H1 (cell line): ENCODE measurements at regions not wholly inside any gene's neighbourhood (a gene's known extent, or its start where the extent isn't known, plus 50 kb on each side); places are given as distances from the start of the nearest gene placed in this dataset.

Source experiments
- CHD2 ChIP-seq: IDR thresholded peaks from 2 replicates; pipeline ENCODE4 v1.6.1; 2012; ENCODE audit warnings: low read length, improper control_type of control experiment
- CTCF ChIP-seq, 3 experiments: IDR thresholded peaks; 1 replicate in 2 of 3; 2 replicates in 1 of 3; pipeline versions ENCODE4 v1.5.1 to v1.6.1; 2011; ENCODE audit warnings: low read length in 3 of 3, mild to moderate bottlenecking in 3 of 3, inconsistent platforms in 2 of 3, low read depth in 1 of 3, moderate library complexity in 1 of 3; ENCODE audit not compliant: insufficient read depth in 1 of 3; ENCODE audit errors: control extremely low read depth in 1 of 3
- EZH2 ChIP-seq: fragments of 200-600 bp; sonication (generic); IDR thresholded peaks from 2 replicates; pipeline ENCODE4 v1.7.1; 2012; ENCODE audit warnings: low read depth, mild to moderate bottlenecking, moderate library complexity, low read length, inconsistent platforms; ENCODE audit not compliant: severe bottlenecking
- FOSL1 ChIP-seq: IDR thresholded peaks from 2 replicates; pipeline ENCODE4 v1.6.1; 2011; ENCODE audit warnings: mild to moderate bottlenecking, low read depth, low read length, moderate library complexity; ENCODE audit not compliant: insufficient read depth
- GTF2F1 ChIP-seq: IDR thresholded peaks from 2 replicates; pipeline ENCODE4 v1.6.1; 2012; ENCODE audit warnings: low read depth, low read length, improper control_type of control experiment, borderline replicate concordance
- JUND ChIP-seq: IDR thresholded peaks from 2 replicates; pipeline ENCODE4 v1.6.1; 2011; ENCODE audit warnings: mild to moderate bottlenecking, improper control_type of control experiment, low read length
- POLR2A ChIP-seq, 2 experiments: IDR thresholded peaks; 1 replicate in 1 of 2; 2 replicates in 1 of 2; pipeline ENCODE4 v1.6.1; 2011; ENCODE audit warnings: low read depth in 2 of 2, low read length in 2 of 2, mild to moderate bottlenecking in 2 of 2; ENCODE audit errors: control extremely low read depth in 1 of 2
- SIX5 ChIP-seq: IDR thresholded peaks from 2 replicates; pipeline ENCODE4 v1.6.1; 2011; ENCODE audit warnings: mild to moderate bottlenecking, low read depth, low read length
- TEAD4 ChIP-seq: IDR thresholded peaks from 2 replicates; pipeline ENCODE4 v1.6.1; 2012; ENCODE audit warnings: low read depth, low read length, inconsistent platforms, mixed read lengths

GRCh38 chr14:95391331-95391730 lies 71.6 kb upstream of the CLMN start:
- TF ChIP-seq EZH2 (no peak), CTCF (IDR thresholded peaks at IDR 0.05; ENCODE audit: control extremely low read depth in 1 of 3, insufficient read depth in 1 of 3, low read depth in 1 of 3, low read length in 3 of 3) (no peak), SIX5 (no peak), FOSL1 (no peak), CHD2 (no peak), TEAD4 (no peak), POLR2A (IDR thresholded peaks at IDR 0.05; ENCODE audit: control extremely low read depth in 1 of 2, low read depth in 2 of 2, low read length in 2 of 2) (no peak), GTF2F1 (no peak), JUND (no peak)
